ENCODE measurements at regions not wholly inside any gene's neighbourhood (a gene's known extent, or its start where the extent isn't known, plus 50 kb on each side); places are given as distances from the start of the nearest gene placed in this dataset.

GRCh38 chr12:24352363-24352762 is 402.9 kb upstream of the SOX5 start:
- no peak overlapping the region for H2AFZ ChIP-seq (ENCODE audit: low read depth, low read length)
- FAIRE-seq (no peak), ATAC-seq (no peak), DNase-seq (ENCODE audit: extremely low read depth in 1 of 4, low spot score in 3 of 4) (no peak)
- CTCF ChIA-PET (ENCODE audit: low intra/inter-chr PET ratio), result no interaction called here
- no peak overlapping the region for H3K9ac ChIP-seq (ENCODE audit: insufficient read depth in 1 of 2, low read depth in 2 of 2, low read length in 2 of 2)
- no peaks in the 10 kb centered on the region for H3K27me3 ChIP-seq (ENCODE audit: control insufficient read depth in 2 of 2, insufficient read depth in 2 of 2, low read length in 2 of 2)
- H3K9me3 ChIP-seq (replicated peaks; ENCODE audit: control insufficient read depth, insufficient read depth, low read depth, low read length), result no peaks in the 10 kb centered on the region
- H3K27ac ChIP-seq (ENCODE audit: extremely low read depth, low read depth, low read length), result no peak overlapping the region
- BruUV-seq (replicated peaks), result no TSS peak
- no peaks in the 10 kb centered on the region for H3K4me1 ChIP-seq (replicated peaks in 1 of 2; ENCODE audit: control insufficient read depth in 2 of 2, insufficient read depth in 2 of 2, low read length in 2 of 2)
- 1% methylated on average over 5 of the region's 5 CpGs for WGBS (ENCODE audit: insufficient coverage, low coverage, missing lambda C conversion rate)
- intact Hi-C loops (cut with micrococcal nuclease), result no loop called here
- H3K9me1 ChIP-seq (ENCODE audit: control insufficient read depth, insufficient read depth, low read length), result no peaks in the 10 kb centered on the region
- POLR2A ChIA-PET, result no interaction called here
- no peaks in the 10 kb centered on the region for H4K20me1 ChIP-seq (replicated peaks; ENCODE audit: control insufficient read depth, insufficient read depth, low read length)
- no peaks in the 10 kb centered on the region for H3K79me2 ChIP-seq (ENCODE audit: control insufficient read depth, insufficient read depth, low read length)
- H3K4me3 ChIP-seq, result no peak overlapping the region
- no peak overlapping the region for H3K4me2 ChIP-seq (ENCODE audit: insufficient read depth, low read length)
- in situ Hi-C loops (cut with MboI), result no loop called here
- TF ChIP-seq, protein P1, sequence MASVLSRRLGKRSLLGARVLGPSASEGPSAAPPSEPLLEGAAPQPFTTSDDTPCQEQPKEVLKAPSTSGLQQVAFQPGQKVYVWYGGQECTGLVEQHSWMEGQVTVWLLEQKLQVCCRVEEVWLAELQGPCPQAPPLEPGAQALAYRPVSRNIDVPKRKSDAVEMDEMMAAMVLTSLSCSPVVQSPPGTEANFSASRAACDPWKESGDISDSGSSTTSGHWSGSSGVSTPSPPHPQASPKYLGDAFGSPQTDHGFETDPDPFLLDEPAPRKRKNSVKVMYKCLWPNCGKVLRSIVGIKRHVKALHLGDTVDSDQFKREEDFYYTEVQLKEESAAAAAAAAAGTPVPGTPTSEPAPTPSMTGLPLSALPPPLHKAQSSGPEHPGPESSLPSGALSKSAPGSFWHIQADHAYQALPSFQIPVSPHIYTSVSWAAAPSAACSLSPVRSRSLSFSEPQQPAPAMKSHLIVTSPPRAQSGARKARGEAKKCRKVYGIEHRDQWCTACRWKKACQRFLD (CRISPR knock-in tag; IDR thresholded peaks at IDR 0.05), result no peak
- TF ChIP-seq EWSR1 (IDR thresholded peaks at IDR 0.05; ENCODE audit: borderline replicate concordance, low read depth, partially characterized antibody) (no peak), POLR2AphosphoS5 (IDR thresholded peaks at IDR 0.05; ENCODE audit: control insufficient read depth, insufficient read depth, low read depth, low read length) (no peak), PCBP2 (IDR thresholded peaks at IDR 0.05; ENCODE audit: low read depth, low read length, poor library complexity, severe bottlenecking) (no peak), SMC3 (conservative IDR thresholded peaks at IDR 0.05; ENCODE audit: insufficient read depth, low read depth, low read length) (no peak), ZNF133 (CRISPR knock-in tag; IDR thresholded peaks at IDR 0.05) (no peak), MAFF (IDR thresholded peaks at IDR 0.05; ENCODE audit: low read length) (no peak), EP300 (IDR thresholded peaks at IDR 0.05; ENCODE audit: low read length) (no peak), OTX1 (CRISPR knock-in tag; IDR thresholded peaks at IDR 0.05) (no peak), GABPB2 (CRISPR knock-in tag; conservative IDR thresholded peaks at IDR 0.05) (no peak), ZNF436 (CRISPR knock-in tag; IDR thresholded peaks at IDR 0.05) (no peak), ZNF583 (CRISPR knock-in tag; IDR thresholded peaks at IDR 0.05) (no peak)
- TF ChIP-seq, protein P2, sequence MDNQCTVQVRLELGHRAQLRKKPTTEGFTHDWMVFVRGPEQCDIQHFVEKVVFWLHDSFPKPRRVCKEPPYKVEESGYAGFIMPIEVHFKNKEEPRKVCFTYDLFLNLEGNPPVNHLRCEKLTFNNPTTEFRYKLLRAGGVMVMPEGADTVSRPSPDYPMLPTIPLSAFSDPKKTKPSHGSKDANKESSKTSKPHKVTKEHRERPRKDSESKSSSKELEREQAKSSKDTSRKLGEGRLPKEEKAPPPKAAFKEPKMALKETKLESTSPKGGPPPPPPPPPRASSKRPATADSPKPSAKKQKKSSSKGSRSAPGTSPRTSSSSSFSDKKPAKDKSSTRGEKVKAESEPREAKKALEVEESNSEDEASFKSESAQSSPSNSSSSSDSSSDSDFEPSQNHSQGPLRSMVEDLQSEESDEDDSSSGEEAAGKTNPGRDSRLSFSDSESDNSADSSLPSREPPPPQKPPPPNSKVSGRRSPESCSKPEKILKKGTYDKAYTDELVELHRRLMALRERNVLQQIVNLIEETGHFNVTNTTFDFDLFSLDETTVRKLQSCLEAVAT (IDR thresholded peaks at IDR 0.05), result no peak
- TF ChIP-seq, protein P3, sequence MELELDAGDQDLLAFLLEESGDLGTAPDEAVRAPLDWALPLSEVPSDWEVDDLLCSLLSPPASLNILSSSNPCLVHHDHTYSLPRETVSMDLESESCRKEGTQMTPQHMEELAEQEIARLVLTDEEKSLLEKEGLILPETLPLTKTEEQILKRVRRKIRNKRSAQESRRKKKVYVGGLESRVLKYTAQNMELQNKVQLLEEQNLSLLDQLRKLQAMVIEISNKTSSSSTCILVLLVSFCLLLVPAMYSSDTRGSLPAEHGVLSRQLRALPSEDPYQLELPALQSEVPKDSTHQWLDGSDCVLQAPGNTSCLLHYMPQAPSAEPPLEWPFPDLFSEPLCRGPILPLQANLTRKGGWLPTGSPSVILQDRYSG (tag; conservative IDR thresholded peaks at IDR 0.05; ENCODE audit: low read depth), result no peak
- H3K36me3 ChIP-seq (ENCODE audit: control insufficient read depth, insufficient read depth, low read length), result no peaks in the 10 kb centered on the region
